ENCODE measurements at regions not wholly inside any gene's neighbourhood (a gene's known extent, or its start where the extent isn't known, plus 50 kb on each side); places are given as distances from the start of the nearest gene placed in this dataset.
"Not testable (repeated sequence)": the region's sequence is repeated elsewhere in the genome, so short reads cannot be mapped to it uniquely, and the experiment has no call there.

- not testable (repeated sequence) for H3K4me1 ChIP-seq (ENCODE audit: control insufficient read depth, insufficient read depth, low read length); H3K36me3 ChIP-seq (ENCODE audit: control insufficient read depth in 2 of 2, insufficient read depth in 2 of 2, low read length in 2 of 2); H3K4me3 ChIP-seq (ENCODE audit: low read length in 2 of 2); H3K9me3 ChIP-seq (ENCODE audit: control insufficient read depth in 2 of 2, low read length in 2 of 2); H3K27ac ChIP-seq (ENCODE audit: low read length); H3K27me3 ChIP-seq (ENCODE audit: control insufficient read depth in 1 of 2, insufficient read depth in 2 of 2, low read length in 2 of 2); H3K9ac ChIP-seq (ENCODE audit: low read length in 2 of 2)
Measured at GRCh38 chr1:192498092-192498491, 77.5 kb upstream of the RGS1 start.

- not testable (repeated sequence) for H3K9ac ChIP-seq (ENCODE audit: low read length in 2 of 2); H3K27ac ChIP-seq (ENCODE audit: low read length); H3K9me3 ChIP-seq (ENCODE audit: control insufficient read depth in 2 of 2, low read length in 2 of 2); H3K4me1 ChIP-seq (ENCODE audit: control insufficient read depth, insufficient read depth, low read length); H3K27me3 ChIP-seq (ENCODE audit: control insufficient read depth in 1 of 2, insufficient read depth in 2 of 2, low read length in 2 of 2); H3K4me3 ChIP-seq (ENCODE audit: low read length in 2 of 2); H3K36me3 ChIP-seq (ENCODE audit: control insufficient read depth in 2 of 2, insufficient read depth in 2 of 2, low read length in 2 of 2)
Measured at GRCh38 chr1:192499061-192499581, 76.5 kb upstream of the RGS1 start.

- not testable (repeated sequence) for H3K4me1 ChIP-seq (ENCODE audit: control insufficient read depth, insufficient read depth, low read length); H3K27ac ChIP-seq (ENCODE audit: low read length); H3K27me3 ChIP-seq (ENCODE audit: control insufficient read depth in 1 of 2, insufficient read depth in 2 of 2, low read length in 2 of 2); H3K9ac ChIP-seq (ENCODE audit: low read length in 2 of 2); H3K9me3 ChIP-seq (ENCODE audit: control insufficient read depth in 2 of 2, low read length in 2 of 2); H3K36me3 ChIP-seq (ENCODE audit: control insufficient read depth in 2 of 2, insufficient read depth in 2 of 2, low read length in 2 of 2); H3K4me3 ChIP-seq (ENCODE audit: low read length in 2 of 2)
Measured at GRCh38 chr1:192500541-192500940, 75.0 kb upstream of the RGS1 start.

- no peak overlapping the region for H3K27ac ChIP-seq (ENCODE audit: low read length)
- no peaks in the 10 kb centered on the region for H3K27me3 ChIP-seq (ENCODE audit: control insufficient read depth in 1 of 2, insufficient read depth in 2 of 2, low read length in 2 of 2)
- no peaks in the 10 kb centered on the region for H3K9me3 ChIP-seq (ENCODE audit: control insufficient read depth in 2 of 2, low read length in 2 of 2)
- no peaks in the 10 kb centered on the region for H3K4me1 ChIP-seq (ENCODE audit: control insufficient read depth, insufficient read depth, low read length)
- H3K4me3 ChIP-seq (ENCODE audit: low read length in 2 of 2) = no peak overlapping the region
- H3K36me3 ChIP-seq (ENCODE audit: control insufficient read depth in 2 of 2, insufficient read depth in 2 of 2, low read length in 2 of 2) = no peaks in the 10 kb centered on the region
- H3K9ac ChIP-seq (ENCODE audit: low read length in 2 of 2) = no peak overlapping the region
Measured at GRCh38 chr1:192506741-192507155, 68.8 kb upstream of the RGS1 start.

- no peaks in the 10 kb centered on the region for H3K9me3 ChIP-seq (ENCODE audit: control insufficient read depth in 2 of 2, low read length in 2 of 2)
Measured at GRCh38 chr1:192512426-192513162, 63.0 kb upstream of the RGS1 start.

GRCh38 chr1:192513196-192513595, 62.4 kb upstream of the RGS1 start:
- H3K36me3 ChIP-seq (ENCODE audit: control insufficient read depth in 2 of 2, insufficient read depth in 2 of 2, low read length in 2 of 2) = no peaks in the 10 kb centered on the region
- H3K4me1 ChIP-seq (ENCODE audit: control insufficient read depth, insufficient read depth, low read length) = no peaks in the 10 kb centered on the region
- H3K27me3 ChIP-seq (ENCODE audit: control insufficient read depth in 1 of 2, insufficient read depth in 2 of 2, low read length in 2 of 2) = no peaks in the 10 kb centered on the region
- peak overlapping the region; percentile 50 for H3K27ac ChIP-seq (ENCODE audit: low read length)
- no peak overlapping the region for H3K4me3 ChIP-seq (ENCODE audit: low read length in 2 of 2)
- no peak overlapping the region for H3K9ac ChIP-seq (ENCODE audit: low read length in 2 of 2)
- H3K9me3 ChIP-seq (ENCODE audit: control insufficient read depth in 2 of 2, low read length in 2 of 2) = no peaks in the 10 kb centered on the region

More at GRCh38 chr1:192512426-192513162, 63.0 kb upstream of the RGS1 start:
- Histone ChIP-seq H3K4me1 (ENCODE audit: control insufficient read depth, insufficient read depth, low read length) (no peaks in the 10 kb centered on the region), H3K4me3 (ENCODE audit: low read length in 2 of 2) (peak overlapping the region in 1 of 2 donors; percentile 4), H3K27me3 (ENCODE audit: control insufficient read depth in 1 of 2, insufficient read depth in 2 of 2, low read length in 2 of 2) (no peaks in the 10 kb centered on the region), H3K27ac (ENCODE audit: low read length) (peak overlapping the region; percentile 50), H3K9ac (ENCODE audit: low read length in 2 of 2) (no peak overlapping the region), H3K36me3 (ENCODE audit: control insufficient read depth in 2 of 2, insufficient read depth in 2 of 2, low read length in 2 of 2) (no peaks in the 10 kb centered on the region)

GRCh38 chr1:192513697-192514096, 61.9 kb upstream of the RGS1 start:
- no peaks in the 10 kb centered on the region for H3K36me3 ChIP-seq (ENCODE audit: control insufficient read depth in 2 of 2, insufficient read depth in 2 of 2, low read length in 2 of 2)
- H3K27me3 ChIP-seq (ENCODE audit: control insufficient read depth in 1 of 2, insufficient read depth in 2 of 2, low read length in 2 of 2) = no peaks in the 10 kb centered on the region
- H3K4me1 ChIP-seq (ENCODE audit: control insufficient read depth, insufficient read depth, low read length) = no peaks in the 10 kb centered on the region
- no peaks in the 10 kb centered on the region for H3K9me3 ChIP-seq (ENCODE audit: control insufficient read depth in 2 of 2, low read length in 2 of 2)
- H3K27ac ChIP-seq (ENCODE audit: low read length) = peak overlapping the region; percentile 50
- H3K9ac ChIP-seq (ENCODE audit: low read length in 2 of 2) = peak overlapping the region in 1 of 2 donors; percentile 24
- no peak overlapping the region for H3K4me3 ChIP-seq (ENCODE audit: low read length in 2 of 2)

GRCh38 chr1:192516776-192517297, 58.7 kb upstream of the RGS1 start:
- Histone ChIP-seq H3K27me3 (ENCODE audit: control insufficient read depth in 1 of 2, insufficient read depth in 2 of 2, low read length in 2 of 2) (no peaks in the 10 kb centered on the region), H3K4me3 (ENCODE audit: low read length in 2 of 2) (no peak overlapping the region), H3K4me1 (ENCODE audit: control insufficient read depth, insufficient read depth, low read length) (no peaks in the 10 kb centered on the region), H3K9me3 (ENCODE audit: control insufficient read depth in 2 of 2, low read length in 2 of 2) (no peaks in the 10 kb centered on the region), H3K36me3 (ENCODE audit: control insufficient read depth in 2 of 2, insufficient read depth in 2 of 2, low read length in 2 of 2) (no peaks in the 10 kb centered on the region), H3K27ac (ENCODE audit: low read length) (no peak overlapping the region), H3K9ac (ENCODE audit: low read length in 2 of 2) (no peak overlapping the region)

- not testable (repeated sequence) for H3K4me3 ChIP-seq (ENCODE audit: low read length in 2 of 2); H3K9me3 ChIP-seq (ENCODE audit: control insufficient read depth in 2 of 2, low read length in 2 of 2); H3K27ac ChIP-seq (ENCODE audit: low read length); H3K27me3 ChIP-seq (ENCODE audit: control insufficient read depth in 1 of 2, insufficient read depth in 2 of 2, low read length in 2 of 2); H3K9ac ChIP-seq (ENCODE audit: low read length in 2 of 2); H3K36me3 ChIP-seq (ENCODE audit: control insufficient read depth in 2 of 2, insufficient read depth in 2 of 2, low read length in 2 of 2); H3K4me1 ChIP-seq (ENCODE audit: control insufficient read depth, insufficient read depth, low read length)
Measured at GRCh38 chr1:192517716-192518355, 57.7 kb upstream of the RGS1 start.

- Histone ChIP-seq H3K4me1 (ENCODE audit: control insufficient read depth, insufficient read depth, low read length) (peaks cover 3% of the 10 kb centered on the region), H3K9ac (ENCODE audit: low read length in 2 of 2) (no peak overlapping the region), H3K36me3 (ENCODE audit: control insufficient read depth in 2 of 2, insufficient read depth in 2 of 2, low read length in 2 of 2) (no peaks in the 10 kb centered on the region), H3K4me3 (ENCODE audit: low read length in 2 of 2) (no peak overlapping the region), H3K27ac (ENCODE audit: low read length) (no peak overlapping the region), H3K9me3 (ENCODE audit: control insufficient read depth in 2 of 2, low read length in 2 of 2) (no peaks in the 10 kb centered on the region), H3K27me3 (ENCODE audit: control insufficient read depth in 1 of 2, insufficient read depth in 2 of 2, low read length in 2 of 2) (no peaks in the 10 kb centered on the region)
Measured at GRCh38 chr1:192518700-192519099, 56.9 kb upstream of the RGS1 start.

- no peaks in the 10 kb centered on the region for H3K27me3 ChIP-seq (ENCODE audit: control insufficient read depth in 1 of 2, insufficient read depth in 2 of 2, low read length in 2 of 2)
- H3K4me1 ChIP-seq (ENCODE audit: control insufficient read depth, insufficient read depth, low read length) = peaks cover 6% of the 10 kb centered on the region
- H3K9me3 ChIP-seq (ENCODE audit: control insufficient read depth in 2 of 2, low read length in 2 of 2) = no peaks in the 10 kb centered on the region
- H3K4me3 ChIP-seq (ENCODE audit: low read length in 2 of 2) = no peak overlapping the region
- no peak overlapping the region for H3K27ac ChIP-seq (ENCODE audit: low read length)
- no peak overlapping the region for H3K9ac ChIP-seq (ENCODE audit: low read length in 2 of 2)
- H3K36me3 ChIP-seq (ENCODE audit: control insufficient read depth in 2 of 2, insufficient read depth in 2 of 2, low read length in 2 of 2) = no peaks in the 10 kb centered on the region
Measured at GRCh38 chr1:192521734-192522133, 53.8 kb upstream of the RGS1 start.
